ENCODE measurements at regions not wholly inside any gene's neighbourhood (a gene's known extent, or its start where the extent isn't known, plus 50 kb on each side); places are given as distances from the start of the nearest gene placed in this dataset.

- TF ChIP-seq POLR2A (IDR thresholded peaks at IDR 0.05; ENCODE audit: low read depth, low read length): no peak
- TF ChIP-seq TAF1 (IDR thresholded peaks at IDR 0.05; ENCODE audit: borderline replicate concordance, low read depth, low read length): no peak
- TF ChIP-seq POLR2AphosphoS5 (IDR thresholded peaks at IDR 0.05; ENCODE audit: low read depth, low read length): no peak
Observed at GRCh38 chr5:175306381-175306780, 137.6 kb downstream of the DRD1 start.
